ENCODE measurements at regions not wholly inside any gene's neighbourhood (a gene's known extent, or its start where the extent isn't known, plus 50 kb on each side); places are given as distances from the start of the nearest gene placed in this dataset.
A peak's percentile ranks its signal among the peaks of the same experiment; 100 is the strongest.

- intact Hi-C loops (cut with DNase I) = no loop called here
- no peak overlapping the region for H3K27ac ChIP-seq
- TF ChIP-seq CTCF (IDR thresholded peaks at IDR 0.05) (no peak), POLR2A (IDR thresholded peaks at IDR 0.05) (no peak), EP300 (IDR thresholded peaks at IDR 0.05) (no peak), POLR2AphosphoS5 (IDR thresholded peaks at IDR 0.05) (no peak)
- DNase-seq = no peak
- no peaks in the 10 kb centered on the region for H3K9me3 ChIP-seq
- no peaks in the 10 kb centered on the region for H3K27me3 ChIP-seq
- H3K4me1 ChIP-seq = no peaks in the 10 kb centered on the region
- WGBS, 2 donors = 72 to 81% methylated on average over 2 of the region's 2 CpGs
- H3K36me3 ChIP-seq = no peaks in the 10 kb centered on the region
- no peak overlapping the region for H3K4me3 ChIP-seq
These were observed 958.8 kb upstream of the NR2F2 start for GRCh38 chr15:95371664-95372063.

GRCh38 chr15:95375281-95375680 lies 955.2 kb upstream of the NR2F2 start:
- intact Hi-C loops (cut with DNase I) = no loop called here
- Histone ChIP-seq H3K4me3 (no peak overlapping the region), H3K27ac (no peak overlapping the region), H3K4me1 (no peaks in the 10 kb centered on the region), H3K9me3 (no peaks in the 10 kb centered on the region), H3K27me3 (no peaks in the 10 kb centered on the region), H3K36me3 (no peaks in the 10 kb centered on the region)
- no peak for DNase-seq
- 83 to 88% methylated on average over 3 of the region's 3 CpGs for WGBS, 2 donors
- TF ChIP-seq EP300 (IDR thresholded peaks at IDR 0.05) (no peak), POLR2A (IDR thresholded peaks at IDR 0.05) (no peak), CTCF (IDR thresholded peaks at IDR 0.05) (no peak), POLR2AphosphoS5 (IDR thresholded peaks at IDR 0.05) (no peak)

- no peak for TF ChIP-seq POLR2AphosphoS5 (IDR thresholded peaks at IDR 0.05)
- no peak for TF ChIP-seq EP300 (IDR thresholded peaks at IDR 0.05)
- TF ChIP-seq POLR2A (IDR thresholded peaks at IDR 0.05) = no peak
- TF ChIP-seq CTCF (IDR thresholded peaks at IDR 0.05) = no peak
- no peaks in the 10 kb centered on the region for H3K36me3 ChIP-seq
- DNase-seq = no peak
- 64 to 70% methylated on average over 5 of the region's 5 CpGs for WGBS, 2 donors
- H3K9me3 ChIP-seq = no peaks in the 10 kb centered on the region
- H3K4me1 ChIP-seq = no peaks in the 10 kb centered on the region
- H3K27ac ChIP-seq = no peak overlapping the region
- no peaks in the 10 kb centered on the region for H3K27me3 ChIP-seq
- no peak overlapping the region for H3K4me3 ChIP-seq
- intact Hi-C loops (cut with DNase I) = no loop called here
These were observed 953.1 kb upstream of the NR2F2 start for GRCh38 chr15:95377258-95377852.

- Histone ChIP-seq H3K27ac (peak overlapping the region in 2 of 4 donors; percentile 9 to 53), H3K36me3 (no peaks in the 10 kb centered on the region), H3K9me3 (peaks cover 0 to 3% (median 0%) of the 10 kb centered on the region in 4 donors), H3K4me1 (peaks cover 0 to 17% (median 11%) of the 10 kb centered on the region in 4 donors), H3K4me3 (no peak overlapping the region), H3K27me3 (no peaks in the 10 kb centered on the region)
- intact Hi-C loops (cut with DNase I) = no loop called here
- no peak for DNase-seq
- 59 to 66% methylated on average over 8 of the region's 8 CpGs for WGBS, 2 donors
- TF ChIP-seq POLR2AphosphoS5 (IDR thresholded peaks at IDR 0.05) = peak in 2 of 4 donors; percentile 23 to 52
- TF ChIP-seq EP300 (IDR thresholded peaks at IDR 0.05) = no peak
These were observed 936.1 kb upstream of the NR2F2 start for GRCh38 chr15:95394186-95395067.

GRCh38 chr15:95400428-95400827 lies 930.1 kb upstream of the NR2F2 start:
- H3K27ac ChIP-seq = no peak overlapping the region

More at GRCh38 chr15:95400428-95400827, 930.1 kb upstream of the NR2F2 start:
- no peaks in the 10 kb centered on the region for H3K27me3 ChIP-seq
- peaks cover 0 to 3% (median 0%) of the 10 kb centered on the region in 4 donors for H3K9me3 ChIP-seq
- no peak overlapping the region for H3K4me3 ChIP-seq
- intact Hi-C loops (cut with DNase I) = no loop called here
- DNase-seq = no peak
- H3K4me1 ChIP-seq = peaks cover 0 to 2% (median 1%) of the 10 kb centered on the region in 4 donors
- H3K36me3 ChIP-seq = no peaks in the 10 kb centered on the region
- no peak for TF ChIP-seq POLR2A (IDR thresholded peaks at IDR 0.05)
- TF ChIP-seq POLR2AphosphoS5 (IDR thresholded peaks at IDR 0.05) = no peak
- no peak for TF ChIP-seq EP300 (IDR thresholded peaks at IDR 0.05)
- no peak for TF ChIP-seq CTCF (IDR thresholded peaks at IDR 0.05)
- WGBS, 2 donors = 37 to 64% methylated on average over 1 of the region's 1 CpG
